ENCODE measurements at regions not wholly inside any gene's neighbourhood (a gene's known extent, or its start where the extent isn't known, plus 50 kb on each side); places are given as distances from the start of the nearest gene placed in this dataset.

GRCh38 chr15:95464509-95464908 is 866.0 kb upstream of the NR2F2 start:
- TF ChIP-seq, protein P1, sequence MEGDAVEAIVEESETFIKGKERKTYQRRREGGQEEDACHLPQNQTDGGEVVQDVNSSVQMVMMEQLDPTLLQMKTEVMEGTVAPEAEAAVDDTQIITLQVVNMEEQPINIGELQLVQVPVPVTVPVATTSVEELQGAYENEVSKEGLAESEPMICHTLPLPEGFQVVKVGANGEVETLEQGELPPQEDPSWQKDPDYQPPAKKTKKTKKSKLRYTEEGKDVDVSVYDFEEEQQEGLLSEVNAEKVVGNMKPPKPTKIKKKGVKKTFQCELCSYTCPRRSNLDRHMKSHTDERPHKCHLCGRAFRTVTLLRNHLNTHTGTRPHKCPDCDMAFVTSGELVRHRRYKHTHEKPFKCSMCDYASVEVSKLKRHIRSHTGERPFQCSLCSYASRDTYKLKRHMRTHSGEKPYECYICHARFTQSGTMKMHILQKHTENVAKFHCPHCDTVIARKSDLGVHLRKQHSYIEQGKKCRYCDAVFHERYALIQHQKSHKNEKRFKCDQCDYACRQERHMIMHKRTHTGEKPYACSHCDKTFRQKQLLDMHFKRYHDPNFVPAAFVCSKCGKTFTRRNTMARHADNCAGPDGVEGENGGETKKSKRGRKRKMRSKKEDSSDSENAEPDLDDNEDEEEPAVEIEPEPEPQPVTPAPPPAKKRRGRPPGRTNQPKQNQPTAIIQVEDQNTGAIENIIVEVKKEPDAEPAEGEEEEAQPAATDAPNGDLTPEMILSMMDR (IDR thresholded peaks at IDR 0.05), result no peak
- no peak for TF ChIP-seq POLR2A (IDR thresholded peaks at IDR 0.05)
